H1 (cell line): ENCODE measurements at regions not wholly inside any gene's neighbourhood (a gene's known extent, or its start where the extent isn't known, plus 50 kb on each side); places are given as distances from the start of the nearest gene placed in this dataset.
A peak's percentile ranks its signal among the peaks of the same experiment; 100 is the strongest.

Experiments used
- CTCF ChIA-PET: fragments of 300-600 bp; sonication (Branson Sonifier 250); formaldehyde crosslinking; loops from one replicate; lab custom pipeline; 2021; ENCODE audit not compliant: partially characterized antibody; lab: Charles Lee
- POLR2A ChIA-PET: fragments of 300-600 bp; sonication (Branson Sonifier 250); formaldehyde crosslinking; loops from one replicate; lab custom pipeline; 2021; ENCODE audit warnings: inconsistent platforms; ENCODE audit not compliant: partially characterized antibody; lab: Charles Lee
- DNase-seq, 2 experiments: peaks; one replicate each; pipeline versions ENCODE4 v3.0.0 to v3.0.0-alpha.2; 2010 to 2022; ENCODE audit warnings: low spot score in 2 of 2, low read depth in 1 of 2, mixed read lengths in 1 of 2
- FAIRE-seq: peaks from 2 replicates; lab custom pipeline; 2011; peaks lifted over from hg19 to GRCh38; lab: Jason Lieb, UNC
- H2AFZ ChIP-seq: 2 replicates; pipeline ENCODE4 v1.8.1; 2012; ENCODE audit warnings: low read length, inconsistent platforms
- H2AK5ac ChIP-seq: 2 replicates; pipeline ENCODE4 v1.6.1; 2013; ENCODE audit warnings: low read depth, low read length
- H2BK120ac ChIP-seq: replicated peaks from 2 replicates; pipeline ENCODE3; 2013; ENCODE audit warnings: low read depth, low read length, inconsistent platforms
- H2BK12ac ChIP-seq: 2 replicates; pipeline ENCODE4 v1.6.1; 2013; ENCODE audit warnings: low read depth, low read length
- H2BK15ac ChIP-seq: 2 replicates; pipeline ENCODE4 v1.6.1; 2013; ENCODE audit warnings: low read length
- H2BK20ac ChIP-seq: 2 replicates; pipeline ENCODE4 v1.6.1; 2013; ENCODE audit warnings: low read length
- H2BK5ac ChIP-seq: 2 replicates; pipeline ENCODE4 v1.6.1; 2013; ENCODE audit warnings: low read depth, low read length
- H3K14ac ChIP-seq: 2 replicates; pipeline ENCODE4 v1.6.1; 2013; ENCODE audit warnings: inconsistent platforms; ENCODE audit not compliant: insufficient read length
- H3K18ac ChIP-seq: 2 replicates; pipeline ENCODE4 v1.6.1; 2013; ENCODE audit warnings: low read length; ENCODE audit errors: extremely low read depth
- H3K23ac ChIP-seq: 2 replicates; pipeline ENCODE4 v1.6.1; 2013; ENCODE audit warnings: inconsistent platforms; ENCODE audit not compliant: insufficient read length
- H3K23me2 ChIP-seq: 2 replicates; pipeline ENCODE4 v1.6.1; 2013; ENCODE audit warnings: low read depth, low read length
- H3K27ac ChIP-seq: 2 replicates; pipeline ENCODE4 v1.6.1; 2011; ENCODE audit warnings: low read depth, low read length, inconsistent platforms
- H3K27me3 ChIP-seq, 4 experiments: replicated peaks in 1 of 4; 1 replicate in 1 of 4; 2 replicates in 3 of 4; pipeline versions ENCODE4 v1.6.1 to v1.8.1; 2011 to 2013; ENCODE audit warnings: low read length in 3 of 4, mild to moderate bottlenecking in 3 of 4, inconsistent platforms in 2 of 4, mixed read lengths in 2 of 4, moderate library complexity in 1 of 4; ENCODE audit not compliant: control insufficient read depth in 3 of 4, insufficient read depth in 3 of 4; ENCODE audit errors: extremely low read depth in 1 of 4
- H3K36me3 ChIP-seq, 4 experiments: 2 replicates each; pipeline versions ENCODE4 v1.6.1 to v1.8.1; 2011 to 2013; ENCODE audit warnings: mild to moderate bottlenecking in 4 of 4, low read length in 3 of 4, moderate library complexity in 2 of 4, control low read depth in 1 of 4, inconsistent platforms in 1 of 4; ENCODE audit not compliant: insufficient read depth in 4 of 4, control insufficient read depth in 2 of 4
- H3K4ac ChIP-seq: replicated peaks from 2 replicates; pipeline ENCODE3; 2013; ENCODE audit warnings: low read length, low read depth, mixed read lengths, inconsistent platforms; ENCODE audit not compliant: insufficient read length
- H3K4me1 ChIP-seq, 4 experiments: replicated peaks in 1 of 4; 1 replicate in 1 of 4; 2 replicates in 3 of 4; pipeline versions ENCODE4 v1.6.1 to v1.8.1; 2011 to 2013; ENCODE audit warnings: low read length in 3 of 4, inconsistent platforms in 2 of 4, mixed read lengths in 1 of 4; ENCODE audit not compliant: insufficient read depth in 4 of 4, control insufficient read depth in 3 of 4
- H3K4me2 ChIP-seq, 2 experiments: 2 replicates each; pipeline versions ENCODE4 v1.6.1 to v1.8.1; 2011 to 2013; ENCODE audit warnings: low read depth in 2 of 2, low read length in 2 of 2, control low read depth in 1 of 2, inconsistent platforms in 1 of 2, mild to moderate bottlenecking in 1 of 2; ENCODE audit not compliant: insufficient read depth in 1 of 2
- H3K4me3 ChIP-seq, 4 experiments: fragments of 200-600, 300-600 bp in 1 of 4; sonication (generic), shearing (Covaris generic), sonication (Bioruptor Twin) in 1 of 4; 2 replicates each; pipeline versions ENCODE4 v1.5.1 to v1.8.1; 2011 to 2016; ENCODE audit warnings: low read length in 4 of 4, low read depth in 3 of 4, control low read depth in 2 of 4, inconsistent platforms in 2 of 4, mild to moderate bottlenecking in 2 of 4, mixed read lengths in 1 of 4, moderate library complexity in 1 of 4; ENCODE audit not compliant: insufficient read depth in 2 of 4; ENCODE audit errors: extremely low read depth in 1 of 4
- H3K56ac ChIP-seq: replicated peaks from 2 replicates; pipeline ENCODE3; 2013; ENCODE audit warnings: low read depth, mild to moderate bottlenecking, mixed read lengths, low read length, inconsistent platforms; ENCODE audit not compliant: insufficient read length
- H3K79me1 ChIP-seq: 2 replicates; pipeline ENCODE4 v1.6.1; 2013; ENCODE audit warnings: low read depth, low read length, control low read depth
- H3K79me2 ChIP-seq, 2 experiments: 2 replicates each; pipeline versions ENCODE4 v1.6.1 to v1.8.1; 2012 to 2013; ENCODE audit warnings: low read length in 2 of 2, mild to moderate bottlenecking in 2 of 2, inconsistent platforms in 1 of 2; ENCODE audit not compliant: insufficient read depth in 2 of 2, control insufficient read depth in 1 of 2
- H3K9ac ChIP-seq, 4 experiments: replicated peaks in 1 of 4; 1 replicate in 1 of 4; 2 replicates in 3 of 4; pipeline versions ENCODE4 v1.6.1 to v1.8.1; 2011 to 2013; ENCODE audit warnings: low read depth in 3 of 4, low read length in 3 of 4, control low read depth in 2 of 4, mild to moderate bottlenecking in 2 of 4, moderate library complexity in 2 of 4, inconsistent platforms in 1 of 4; ENCODE audit errors: extremely low read depth in 1 of 4
- H3K9me3 ChIP-seq, 2 experiments: 2 replicates each; pipeline versions ENCODE4 v1.6.1 to v1.8.1; 2012 to 2013; ENCODE audit warnings: mild to moderate bottlenecking in 2 of 2, moderate library complexity in 2 of 2, control low read depth in 1 of 2, inconsistent platforms in 1 of 2, low read depth in 1 of 2, low read length in 1 of 2, mixed read lengths in 1 of 2; ENCODE audit not compliant: insufficient read depth in 2 of 2
- H4K20me1 ChIP-seq, 2 experiments: replicated peaks in 1 of 2; 2 replicates each; pipeline versions ENCODE3 to v1.8.1; 2011 to 2013; ENCODE audit warnings: inconsistent platforms in 2 of 2, low read length in 2 of 2, mild to moderate bottlenecking in 1 of 2; ENCODE audit not compliant: insufficient read depth in 2 of 2, control insufficient read depth in 1 of 2
- H4K5ac ChIP-seq: 2 replicates; pipeline ENCODE4 v1.6.1; 2013; ENCODE audit warnings: low read length, low read depth, mixed read lengths, inconsistent platforms; ENCODE audit not compliant: insufficient read length
- H4K8ac ChIP-seq: 2 replicates; pipeline ENCODE4 v1.8.0; 2013; ENCODE audit warnings: mild to moderate bottlenecking, moderate library complexity, low read length, inconsistent platforms; ENCODE audit not compliant: insufficient read depth; ENCODE audit errors: extremely low read depth
- H4K91ac ChIP-seq: replicated peaks from 2 replicates; pipeline ENCODE3; 2013; ENCODE audit warnings: low read length, mixed read lengths, inconsistent platforms; ENCODE audit not compliant: insufficient read length
- BACH1 ChIP-seq: IDR thresholded peaks from 2 replicates; pipeline ENCODE4 v1.6.1; 2012; ENCODE audit warnings: low read length, improper control_type of control experiment
- CBX5 ChIP-seq: fragments of 300-800, 300-1000 bp; sonication (generic); IDR thresholded peaks from 2 replicates; pipeline ENCODE4 v1.7.1; 2016; ENCODE audit warnings: antibody characterized with exemption, low read length, low read depth
- CBX8 ChIP-seq: fragments of 300-800, 300-1000 bp; sonication (generic); IDR thresholded peaks from 2 replicates; pipeline ENCODE4 v1.7.1; 2016; ENCODE audit warnings: low read depth, low read length, borderline replicate concordance
- CHD2 ChIP-seq: IDR thresholded peaks from 2 replicates; pipeline ENCODE4 v1.6.1; 2012; ENCODE audit warnings: low read length, improper control_type of control experiment
- CTBP2 ChIP-seq: IDR thresholded peaks from 2 replicates; pipeline ENCODE4 v1.7.0; 2011; ENCODE audit warnings: borderline replicate concordance, mild to moderate bottlenecking, moderate library complexity, mixed read lengths, low read length; ENCODE audit not compliant: insufficient read depth, insufficient read length
- MAFK ChIP-seq: IDR thresholded peaks from 2 replicates; pipeline ENCODE4 v1.6.1; 2012; ENCODE audit warnings: low read depth, mild to moderate bottlenecking, improper control_type of control experiment, low read length
- POLR2A ChIP-seq, 2 experiments: IDR thresholded peaks; 1 replicate in 1 of 2; 2 replicates in 1 of 2; pipeline ENCODE4 v1.6.1; 2011; ENCODE audit warnings: low read depth in 2 of 2, low read length in 2 of 2, mild to moderate bottlenecking in 2 of 2; ENCODE audit errors: control extremely low read depth in 1 of 2
- POLR2AphosphoS5 ChIP-seq: IDR thresholded peaks from 2 replicates; pipeline ENCODE4 v1.6.1; 2011; ENCODE audit warnings: low read depth, low read length
- POU5F1 ChIP-seq: IDR thresholded peaks from 2 replicates; pipeline ENCODE4 v1.6.1; 2011; ENCODE audit warnings: low read depth, mild to moderate bottlenecking, low read length, moderate library complexity
- RAD21 ChIP-seq, 2 experiments: IDR thresholded peaks in 1 of 2; conservative IDR thresholded peaks in 1 of 2; 2 replicates each; pipeline ENCODE4 v1.6.1; 2011; ENCODE audit warnings: low read depth in 2 of 2, low read length in 2 of 2, improper control_type of control experiment in 1 of 2, inconsistent platforms in 1 of 2, mild to moderate bottlenecking in 1 of 2, moderate library complexity in 1 of 2
- SIX5 ChIP-seq: IDR thresholded peaks from 2 replicates; pipeline ENCODE4 v1.6.1; 2011; ENCODE audit warnings: mild to moderate bottlenecking, low read depth, low read length
- WGBS, 2 experiments: shearing (Covaris generic) in 1 of 2; methylation state at CpG; one replicate each; pipeline versions ENCODE4 v1.1.6 to v1.1.7; 2013 to 2015; ENCODE audit warnings: low lambda C conversion rate in 2 of 2, mixed read lengths in 2 of 2, inconsistent platforms in 1 of 2, low coverage in 1 of 2, missing lambda C conversion rate in 1 of 2; ENCODE audit not compliant: insufficient replicate concordance in 2 of 2, insufficient coverage in 1 of 2, insufficient read length in 1 of 2; ENCODE audit errors: extremely low coverage in 1 of 2, missing lambda C conversion rate in 1 of 2; 5-methylcytosine and 5-hydroxymethylcytosine counted together
- TF ChIP-seq, protein P1 (sequence below), 3 experiments: IDR thresholded peaks; 1 replicate in 2 of 3; 2 replicates in 1 of 3; pipeline versions ENCODE4 v1.5.1 to v1.6.1; 2011; ENCODE audit warnings: low read length in 3 of 3, mild to moderate bottlenecking in 3 of 3, inconsistent platforms in 2 of 3, low read depth in 1 of 3, moderate library complexity in 1 of 3; ENCODE audit not compliant: insufficient read depth in 1 of 3; ENCODE audit errors: control extremely low read depth in 1 of 3
- TF ChIP-seq, protein P2 (sequence below): IDR thresholded peaks from 2 replicates; pipeline ENCODE4 v1.6.1; 2012; ENCODE audit warnings: inconsistent platforms

DNA sequence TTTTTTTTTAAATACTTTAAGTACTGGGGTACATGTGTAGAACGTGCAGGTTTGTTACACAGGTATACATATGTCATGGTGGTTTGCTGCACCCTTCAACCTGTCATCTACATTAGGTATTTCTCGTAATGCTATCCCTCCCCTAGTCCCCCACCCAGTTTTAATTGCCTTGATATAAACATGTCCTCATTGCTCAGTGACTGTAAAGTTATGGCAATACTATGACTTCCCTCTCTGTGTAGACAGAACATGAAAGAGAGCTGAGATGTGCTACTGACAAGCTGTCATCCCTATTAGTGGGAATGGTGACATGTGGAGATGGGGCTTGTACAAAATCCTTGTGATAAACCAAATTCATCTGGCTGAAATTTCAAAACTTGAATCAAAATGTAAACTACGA lies 449.7 kb upstream of the TRIB2 start:
- DNase-seq (no peak), FAIRE-seq (no peak)
- ChIA-PET POLR2A (no interaction called here), CTCF (no interaction called here)
- Histone ChIP-seq H3K27ac (no peak overlapping the region), H2BK120ac (no peak overlapping the region), H2BK15ac (no peak overlapping the region), H3K4me2 (no peak overlapping the region), H3K79me2 (no peaks in the 10 kb centered on the region), H2BK20ac (0 out of 2 replicates have a peak overlapping the region, but pooled peaks have one; percentile 5), H3K9ac (no peak overlapping the region), H3K18ac (no peak overlapping the region), H3K9me3 (no peaks in the 10 kb centered on the region), H4K8ac (no peak overlapping the region), H3K14ac (no peak overlapping the region), H2AK5ac (no peak overlapping the region), H3K56ac (no peak overlapping the region), H3K23me2 (no peaks in the 10 kb centered on the region), H3K23ac (no peak overlapping the region), H4K91ac (no peak overlapping the region), H3K4me3 (no peak overlapping the region), H4K20me1 (no peaks in the 10 kb centered on the region), H3K27me3 (peaks cover 0 to 2% (median 0%) of the 10 kb centered on the region in 4 experiments; a peak in 1 of 7 replicates), H3K4ac (no peak overlapping the region), H3K4me1 (peaks cover 0 to 12% (median 6%) of the 10 kb centered on the region in 4 experiments; a peak in 3 of 7 replicates), H3K79me1 (no peaks in the 10 kb centered on the region), H3K36me3 (no peaks in the 10 kb centered on the region), H4K5ac (no peak overlapping the region), H2BK5ac (no peak overlapping the region), H2AFZ (no peak overlapping the region), H2BK12ac (no peak overlapping the region)
- WGBS, 2 experiments: 88% methylated on average over 3 of the region's 3 CpGs; no CpG with 5 or more reads in 1 of the 2 experiments
- TF ChIP-seq, protein P1, sequence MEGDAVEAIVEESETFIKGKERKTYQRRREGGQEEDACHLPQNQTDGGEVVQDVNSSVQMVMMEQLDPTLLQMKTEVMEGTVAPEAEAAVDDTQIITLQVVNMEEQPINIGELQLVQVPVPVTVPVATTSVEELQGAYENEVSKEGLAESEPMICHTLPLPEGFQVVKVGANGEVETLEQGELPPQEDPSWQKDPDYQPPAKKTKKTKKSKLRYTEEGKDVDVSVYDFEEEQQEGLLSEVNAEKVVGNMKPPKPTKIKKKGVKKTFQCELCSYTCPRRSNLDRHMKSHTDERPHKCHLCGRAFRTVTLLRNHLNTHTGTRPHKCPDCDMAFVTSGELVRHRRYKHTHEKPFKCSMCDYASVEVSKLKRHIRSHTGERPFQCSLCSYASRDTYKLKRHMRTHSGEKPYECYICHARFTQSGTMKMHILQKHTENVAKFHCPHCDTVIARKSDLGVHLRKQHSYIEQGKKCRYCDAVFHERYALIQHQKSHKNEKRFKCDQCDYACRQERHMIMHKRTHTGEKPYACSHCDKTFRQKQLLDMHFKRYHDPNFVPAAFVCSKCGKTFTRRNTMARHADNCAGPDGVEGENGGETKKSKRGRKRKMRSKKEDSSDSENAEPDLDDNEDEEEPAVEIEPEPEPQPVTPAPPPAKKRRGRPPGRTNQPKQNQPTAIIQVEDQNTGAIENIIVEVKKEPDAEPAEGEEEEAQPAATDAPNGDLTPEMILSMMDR (IDR thresholded peaks at IDR 0.05; ENCODE audit: control extremely low read depth in 1 of 3, insufficient read depth in 1 of 3, low read depth in 1 of 3, low read length in 3 of 3): no peak
- TF ChIP-seq CBX5: no peak
- no peak for TF ChIP-seq SIX5
- TF ChIP-seq POU5F1: no peak
- no peak for TF ChIP-seq MAFK
- no peak for TF ChIP-seq POLR2AphosphoS5
- no peak for TF ChIP-seq CHD2
- no peak for TF ChIP-seq POLR2A (IDR thresholded peaks at IDR 0.05; ENCODE audit: control extremely low read depth in 1 of 2, low read depth in 2 of 2, low read length in 2 of 2)
- TF ChIP-seq RAD21 (IDR thresholded peaks at IDR 0.05 in 1 of 2, conservative IDR thresholded peaks at IDR 0.05 in 1 of 2; ENCODE audit: low read depth in 2 of 2, low read length in 2 of 2): no peak
- TF ChIP-seq BACH1: no peak
- TF ChIP-seq, protein P2, sequence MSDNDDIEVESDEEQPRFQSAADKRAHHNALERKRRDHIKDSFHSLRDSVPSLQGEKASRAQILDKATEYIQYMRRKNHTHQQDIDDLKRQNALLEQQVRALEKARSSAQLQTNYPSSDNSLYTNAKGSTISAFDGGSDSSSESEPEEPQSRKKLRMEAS: no peak
- no peak for TF ChIP-seq CBX8
- TF ChIP-seq CTBP2: no peak
